Smooth muscle cell (in vitro differentiated cells): ENCODE measurements at regions not wholly inside any gene's neighbourhood (a gene's known extent, or its start where the extent isn't known, plus 50 kb on each side); places are given as distances from the start of the nearest gene placed in this dataset.

Experiments used
- DNase-seq: peaks from one replicate; lab custom pipeline; 2025; ENCODE audit not compliant: unreplicated experiment; lab: John Stamatoyannopoulos, UW
- H2AFZ ChIP-seq: fragments of 200-600 bp; sonication (generic); 2 replicates; pipeline ENCODE4 v1.6.0; 2016; ENCODE audit warnings: antibody characterized with exemption, low read depth, mild to moderate bottlenecking
- H3F3A ChIP-seq: fragments of 200-600 bp; sonication (generic); 2 replicates; pipeline ENCODE4 v1.6.0; 2017; ENCODE audit warnings: antibody characterized with exemption, low read depth
- H3K27ac ChIP-seq: fragments of 200-600 bp; sonication (generic); 2 replicates; pipeline ENCODE4 v1.5.1; 2016; ENCODE audit warnings: low read depth, mild to moderate bottlenecking
- H3K27me3 ChIP-seq: fragments of 200-600 bp; sonication (generic); 2 replicates; pipeline ENCODE4 v1.6.1; 2016; ENCODE audit warnings: low read depth, mild to moderate bottlenecking
- H3K36me3 ChIP-seq: fragments of 200-600 bp; sonication (generic); 2 replicates; pipeline ENCODE4 v1.5.1; 2016; ENCODE audit warnings: low read depth
- H3K4me1 ChIP-seq: fragments of 200-600 bp; sonication (generic); 2 replicates; pipeline ENCODE4 v1.5.1; 2016; ENCODE audit warnings: low read depth
- H3K4me2 ChIP-seq: fragments of 200-600 bp; sonication (generic); 2 replicates; pipeline ENCODE4 v1.6.0; 2016; ENCODE audit warnings: mild to moderate bottlenecking
- H3K4me3 ChIP-seq: fragments of 200-600 bp; sonication (generic); 2 replicates; pipeline ENCODE4 v1.5.1; 2016; ENCODE audit warnings: mild to moderate bottlenecking
- H3K79me2 ChIP-seq: fragments of 200-600 bp; sonication (generic); 2 replicates; pipeline ENCODE4 v1.6.0; 2016; ENCODE audit warnings: low read depth, mild to moderate bottlenecking
- H3K9ac ChIP-seq: fragments of 200-600 bp; sonication (generic); 2 replicates; pipeline ENCODE4 v1.6.0; 2016; ENCODE audit warnings: low read depth
- H3K9me3 ChIP-seq: fragments of 200-600 bp; sonication (generic); replicated peaks from 2 replicates; pipeline ENCODE4 v1.5.1; 2016; ENCODE audit warnings: low read depth
- H4K20me1 ChIP-seq: fragments of 200-600 bp; sonication (generic); 2 replicates; pipeline ENCODE4 v1.6.0; 2016; ENCODE audit warnings: low read depth
- CTCF ChIP-seq: fragments of 200-600 bp; sonication (generic); IDR thresholded peaks from 2 replicates; pipeline ENCODE4 v1.5.1; 2017; ENCODE audit warnings: borderline replicate concordance, mild to moderate bottlenecking, antibody characterized with exemption; ENCODE audit not compliant: insufficient read depth, poor library complexity, severe bottlenecking
- WGBS: methylation state at CpG from one replicate; pipeline ENCODE4 v1.1.7; 2016; ENCODE audit warnings: low lambda C conversion rate; 5-methylcytosine and 5-hydroxymethylcytosine counted together

GRCh38 chr10:21247592-21247991 lies 277.9 kb downstream of the SKIDA1 start:
- Histone ChIP-seq H3K4me2 (no peak overlapping the region), H3K4me3 (no peak overlapping the region), H3K36me3 (no peaks in the 10 kb centered on the region), H3K9ac (no peak overlapping the region), H3K4me1 (no peaks in the 10 kb centered on the region), H3K79me2 (no peaks in the 10 kb centered on the region), H3K9me3 (no peaks in the 10 kb centered on the region), H4K20me1 (no peaks in the 10 kb centered on the region), H3K27me3 (no peaks in the 10 kb centered on the region), H2AFZ (no peak overlapping the region), H3F3A (no peaks in the 10 kb centered on the region), H3K27ac (no peak overlapping the region)
- no peak for DNase-seq
- WGBS = 90% methylated on average over 1 of the region's 1 CpG
- TF ChIP-seq CTCF = no peak

GRCh38 chr10:21246178-21246577 lies 279.3 kb downstream of the SKIDA1 start:
- WGBS = 95% methylated on average over 5 of the region's 5 CpGs
- Histone ChIP-seq H3K9ac (no peak overlapping the region), H3K4me1 (no peaks in the 10 kb centered on the region), H3K36me3 (no peaks in the 10 kb centered on the region), H3K4me3 (no peak overlapping the region), H3K79me2 (no peaks in the 10 kb centered on the region), H3K27me3 (no peaks in the 10 kb centered on the region), H3K4me2 (no peak overlapping the region), H3F3A (no peaks in the 10 kb centered on the region), H4K20me1 (no peaks in the 10 kb centered on the region), H2AFZ (no peak overlapping the region), H3K27ac (no peak overlapping the region), H3K9me3 (no peaks in the 10 kb centered on the region)
- DNase-seq = no peak
- TF ChIP-seq CTCF = no peak

GRCh38 chr10:21243748-21244257 lies 281.7 kb downstream of the SKIDA1 start:
- H2AFZ ChIP-seq = no peak overlapping the region
- no peak overlapping the region for H3K27ac ChIP-seq
- no peaks in the 10 kb centered on the region for H4K20me1 ChIP-seq
- no peaks in the 10 kb centered on the region for H3K27me3 ChIP-seq
- no peak for DNase-seq
- H3K9me3 ChIP-seq = no peaks in the 10 kb centered on the region
- H3K36me3 ChIP-seq = no peaks in the 10 kb centered on the region
- no peaks in the 10 kb centered on the region for H3K79me2 ChIP-seq
- 83% methylated on average over 8 of the region's 8 CpGs for WGBS
- H3K4me3 ChIP-seq = no peak overlapping the region
- no peak for TF ChIP-seq CTCF
- no peaks in the 10 kb centered on the region for H3F3A ChIP-seq
- no peaks in the 10 kb centered on the region for H3K4me1 ChIP-seq
- no peak overlapping the region for H3K9ac ChIP-seq
- H3K4me2 ChIP-seq = no peak overlapping the region

GRCh38 chr10:21242915-21243314 lies 282.6 kb downstream of the SKIDA1 start:
- Histone ChIP-seq H3K4me3 (no peak overlapping the region), H4K20me1 (no peaks in the 10 kb centered on the region), H3K27ac (no peak overlapping the region), H3K4me1 (no peaks in the 10 kb centered on the region), H2AFZ (no peak overlapping the region), H3F3A (no peaks in the 10 kb centered on the region), H3K9me3 (no peaks in the 10 kb centered on the region), H3K9ac (no peak overlapping the region), H3K27me3 (no peaks in the 10 kb centered on the region), H3K79me2 (no peaks in the 10 kb centered on the region), H3K4me2 (no peak overlapping the region), H3K36me3 (no peaks in the 10 kb centered on the region)
- no peak for DNase-seq
- no peak for TF ChIP-seq CTCF
- WGBS = 92% methylated on average over 3 of the region's 3 CpGs
